GM12878 (cell line): ENCODE measurements at regions not wholly inside any gene's neighbourhood (a gene's known extent, or its start where the extent isn't known, plus 50 kb on each side); places are given as distances from the start of the nearest gene placed in this dataset.

Experiments used
- ATF2 ChIP-seq: IDR thresholded peaks from 2 replicates; pipeline ENCODE4 v1.6.1; 2012; ENCODE audit warnings: low read length, inconsistent platforms
- CEBPZ ChIP-seq: fragments of 150-350 bp; IDR thresholded peaks from 2 replicates; pipeline ENCODE4 v1.6.1; 2016; ENCODE audit warnings: low read depth, low read length
- CHD2 ChIP-seq: IDR thresholded peaks from 2 replicates; pipeline ENCODE4 v1.6.1; 2011; ENCODE audit warnings: low read depth, low read length, improper control_type of control experiment, borderline replicate concordance
- CUX1 ChIP-seq: IDR thresholded peaks from 2 replicates; pipeline ENCODE4 v1.6.1; 2012; ENCODE audit warnings: improper control_type of control experiment, low read depth, low read length; ENCODE audit not compliant: insufficient replicate concordance
- ESRRA ChIP-seq: IDR thresholded peaks from 2 replicates; pipeline ENCODE4 v1.6.1; 2012; ENCODE audit warnings: mild to moderate bottlenecking, low read length, improper control_type of control experiment
- FOXK2 ChIP-seq: fragments of 450-650 bp; IDR thresholded peaks from 2 replicates; pipeline ENCODE4 v1.6.1; 2017; ENCODE audit warnings: mild to moderate bottlenecking, moderate library complexity
- GABPA ChIP-seq: IDR thresholded peaks from 2 replicates; pipeline ENCODE4 v1.6.1; 2014; ENCODE audit warnings: antibody characterized with exemption, low read depth, mild to moderate bottlenecking, inconsistent platforms
- MTA3 ChIP-seq: IDR thresholded peaks from 2 replicates; pipeline ENCODE4 v1.6.1; 2012; ENCODE audit warnings: low read length, inconsistent platforms, borderline replicate concordance
- NFXL1 ChIP-seq: fragments of 450-650 bp; IDR thresholded peaks from 2 replicates; pipeline ENCODE4 v1.6.1; 2017; ENCODE audit warnings: antibody characterized with exemption, mild to moderate bottlenecking, borderline replicate concordance

- TF ChIP-seq CUX1 (no peak), GABPA (no peak), CEBPZ (no peak), NFXL1 (no peak), FOXK2 (no peak), MTA3 (no peak), ESRRA (no peak), ATF2 (no peak), CHD2 (no peak)
- TF ChIP-seq, all 136 proteins: peak for 0
These were observed 428.2 kb downstream of the CDK5RAP2 start (continued) for GRCh38 chr9:120151806-120152205.
